Stimulated activated CD4-positive, alpha-beta T cell treated with anti-CD3 and anti-CD28 coated beads, Interleukin-4, amount 100 ng/mL, for 1 hour (primary cell): ENCODE measurements at regions not wholly inside any gene's neighbourhood (a gene's known extent, or its start where the extent isn't known, plus 50 kb on each side); places are given as distances from the start of the nearest gene placed in this dataset.
"Not testable (repeated sequence)": the region's sequence is repeated elsewhere in the genome, so short reads cannot be mapped to it uniquely, and the experiment has no call there.

Experiments used
- DNase-seq: peaks from one replicate; pipeline ENCODE4 v3.0.0-alpha.2; 2020

DNA sequence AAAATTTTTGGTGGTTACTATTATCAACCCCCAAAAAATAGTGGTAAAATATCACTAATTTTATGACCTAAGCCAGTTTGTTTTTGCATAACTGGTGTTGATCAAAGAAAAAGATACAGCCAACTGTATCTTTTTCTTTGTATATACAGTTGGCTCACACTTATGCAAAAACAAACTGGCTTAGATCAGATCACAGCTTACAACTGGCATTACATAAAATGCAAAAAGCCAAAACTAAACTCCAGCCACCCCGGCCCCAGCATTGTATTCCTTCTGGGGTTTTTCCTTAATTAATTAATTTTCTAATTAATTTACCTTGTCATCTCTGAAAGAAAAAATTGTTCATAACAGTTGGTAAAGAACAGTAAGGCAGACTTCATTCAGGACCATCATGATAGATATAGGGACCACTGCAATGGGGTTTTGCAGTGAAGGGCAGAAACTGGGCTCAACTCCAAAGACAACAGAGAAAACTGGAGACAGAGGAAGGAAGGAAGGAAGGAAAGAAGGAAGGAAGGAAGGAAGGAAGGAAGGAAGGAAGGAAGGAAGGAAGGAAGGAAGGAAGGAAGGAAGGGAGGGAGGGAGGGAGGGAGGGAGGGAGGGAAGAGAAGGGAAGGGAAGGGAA, 202.1 kb downstream of the HNRNPD start:
- no peak for DNase-seq

DNA sequence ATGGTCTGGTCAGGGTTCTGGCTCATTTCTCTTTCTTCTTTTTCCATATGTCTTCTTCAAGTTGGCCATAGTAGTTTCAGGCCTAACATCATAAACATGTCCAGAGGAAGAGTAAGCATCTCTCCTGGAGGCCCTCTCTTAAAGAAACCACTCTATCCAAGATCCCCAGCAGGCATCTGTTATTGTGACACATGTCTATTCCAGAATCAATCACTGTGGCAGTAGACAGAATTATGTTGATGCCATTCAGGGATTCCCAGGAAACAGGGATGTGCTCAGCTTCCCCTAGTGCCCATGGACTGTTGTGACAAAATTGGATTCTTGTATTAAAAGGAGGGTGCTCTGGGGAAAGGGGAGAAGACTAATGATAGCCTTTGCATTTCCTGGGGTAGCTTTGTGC, 224.0 kb downstream of the HNRNPD start:
- DNase-seq: no peak

DNA sequence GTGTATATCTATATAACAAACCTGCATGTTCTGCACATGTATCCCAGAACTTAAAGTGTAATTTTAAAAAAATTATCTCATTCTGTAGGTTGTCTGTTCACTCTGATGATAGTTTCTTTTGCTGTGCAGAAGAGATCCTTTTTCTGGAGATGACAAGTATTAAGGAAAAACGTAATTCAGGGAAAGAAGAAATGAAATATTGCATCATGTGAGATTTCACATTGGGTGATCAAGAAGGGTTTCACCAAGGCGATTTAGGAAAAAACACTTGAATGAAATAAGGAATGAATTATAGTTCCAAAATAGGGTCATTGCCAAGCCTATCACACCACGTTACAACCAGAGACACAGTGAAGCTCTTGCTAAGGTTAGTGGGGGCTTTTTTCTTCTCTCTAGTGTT, 227.9 kb downstream of the HNRNPD start:
- no peak for DNase-seq

DNA sequence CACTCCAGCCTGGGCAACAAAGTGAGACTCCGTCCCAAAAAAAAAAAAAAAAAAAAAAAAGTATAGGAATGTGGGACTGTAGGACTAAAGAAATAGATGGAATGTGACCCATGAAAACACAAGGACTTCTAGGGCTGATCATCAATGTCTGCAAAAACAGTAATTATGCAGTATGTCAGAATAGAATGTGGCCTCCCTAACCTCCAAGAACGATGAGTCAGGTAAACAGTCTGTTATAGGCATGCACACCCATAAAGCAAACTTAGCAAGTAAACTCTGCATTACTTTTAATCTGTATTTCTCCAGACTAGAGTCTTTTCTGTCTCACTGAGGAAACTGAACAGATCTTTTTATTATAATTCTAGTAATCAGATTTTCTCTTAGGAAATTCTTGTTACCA, 233.4 kb downstream of the HNRNPD start:
- no peak for DNase-seq

DNA sequence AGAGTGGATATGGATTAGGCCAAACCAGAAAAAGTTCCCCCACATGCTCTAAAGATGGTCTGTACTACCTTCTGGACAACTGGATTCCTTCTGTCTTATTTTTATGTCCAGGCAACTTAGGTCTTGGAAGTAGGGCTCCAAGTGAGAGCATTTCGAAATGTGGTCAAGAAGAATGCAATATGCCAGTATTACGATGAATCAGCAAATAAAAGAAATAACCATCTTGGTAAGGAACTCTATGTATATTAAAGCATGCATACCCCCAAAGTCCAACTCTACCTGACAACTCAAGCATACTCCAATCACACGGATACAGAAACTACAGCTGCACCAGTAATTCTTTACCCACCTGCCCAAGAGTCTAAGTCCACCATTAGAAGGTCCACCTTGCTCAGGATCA, 234.5 kb downstream of the HNRNPD start:
- DNase-seq: no peak

DNA sequence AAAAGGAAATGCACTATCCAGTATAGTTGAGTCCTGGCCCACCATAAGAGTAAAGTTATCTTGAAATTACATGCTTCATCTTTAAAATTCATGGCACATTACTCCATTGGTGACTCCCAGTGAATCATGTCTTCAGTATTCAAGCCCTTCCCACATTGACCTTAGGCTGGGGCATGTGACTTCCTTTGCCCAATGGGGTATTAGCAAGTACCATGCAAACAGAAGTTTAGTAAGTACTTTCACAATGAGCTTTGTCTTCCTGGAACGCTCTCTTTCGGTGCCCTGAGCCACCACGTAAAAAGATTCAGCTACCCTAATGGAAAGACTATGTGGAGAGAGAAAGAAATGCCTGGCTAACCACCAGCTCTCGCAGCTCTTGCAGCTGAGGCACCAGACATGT, 235.4 kb downstream of the HNRNPD start:
- no peak for DNase-seq

DNA sequence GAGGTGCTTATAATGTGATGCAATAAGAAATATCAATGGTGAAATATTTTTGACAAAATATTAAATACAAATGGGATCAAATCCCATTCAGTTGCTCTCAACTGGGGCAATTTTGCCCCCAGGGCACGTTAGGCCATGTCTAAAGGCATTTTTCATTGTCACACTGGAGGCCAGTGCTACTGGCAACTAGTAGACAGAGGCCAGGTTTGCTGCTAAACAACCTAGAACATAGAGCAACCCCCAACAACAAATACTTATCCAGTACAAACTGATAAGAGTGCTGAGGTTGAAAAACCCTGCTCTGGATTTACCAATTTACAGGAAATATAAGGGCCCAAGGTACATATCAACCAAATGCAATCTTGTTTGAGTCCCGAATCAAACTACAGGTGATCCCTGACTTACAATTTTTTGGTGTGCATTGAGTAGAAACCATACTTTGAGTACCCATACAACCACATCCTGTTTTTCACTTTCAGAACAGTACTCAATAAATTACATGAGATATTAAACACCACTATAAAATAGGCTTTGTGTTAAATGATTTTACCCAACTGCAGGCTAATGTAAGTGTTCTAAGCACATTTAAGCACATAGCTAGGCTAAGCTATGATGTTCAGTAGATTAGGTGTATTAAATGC, 237.5 kb downstream of the HNRNPD start:
- no peak for DNase-seq

DNA sequence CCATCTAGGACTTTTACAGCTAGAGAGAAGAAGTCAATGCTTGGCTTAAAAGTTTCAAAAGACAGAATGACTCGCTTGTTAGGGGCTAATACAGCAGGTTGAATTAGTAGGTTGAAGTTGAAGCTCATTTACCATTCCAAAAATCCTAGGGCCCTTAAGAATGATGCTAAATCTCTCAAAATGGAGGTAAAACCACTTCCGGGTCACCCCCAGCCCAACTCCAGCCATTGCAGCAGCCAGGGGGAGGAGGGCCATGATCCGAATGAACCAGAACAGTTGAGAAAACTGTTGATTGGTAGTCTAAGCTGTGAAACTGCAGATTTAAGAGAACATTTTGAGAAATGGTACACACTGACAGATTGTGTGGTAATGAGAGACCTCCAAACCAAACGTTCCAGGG, 245.4 kb downstream of the HNRNPD start:
- no peak for DNase-seq

DNA sequence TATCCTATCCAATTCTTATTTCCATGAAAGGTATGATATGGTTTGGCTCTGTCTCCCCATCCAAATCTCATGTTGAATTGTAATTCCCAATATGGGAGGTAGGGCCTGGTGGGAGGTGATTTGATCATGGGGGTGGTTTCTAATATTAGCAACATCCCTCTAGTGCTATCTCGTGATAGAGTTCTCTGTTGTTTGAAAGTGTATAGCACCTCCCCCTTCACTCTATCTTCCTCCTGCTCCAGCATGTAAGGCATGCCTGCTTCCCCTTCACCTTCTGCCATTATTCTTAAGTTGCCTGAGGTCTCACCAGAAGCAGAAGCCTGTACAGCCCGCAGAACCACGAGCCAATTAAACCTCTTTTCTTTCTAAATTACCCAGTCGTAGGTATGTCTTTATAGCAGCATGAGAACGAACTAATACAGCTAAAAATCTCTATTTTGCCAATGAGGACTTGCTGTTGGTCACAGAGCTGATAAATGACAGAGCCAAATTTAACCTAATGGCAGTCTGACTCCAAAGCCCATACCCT, 247.2 kb downstream of the HNRNPD start:
- DNase-seq: no peak

DNA sequence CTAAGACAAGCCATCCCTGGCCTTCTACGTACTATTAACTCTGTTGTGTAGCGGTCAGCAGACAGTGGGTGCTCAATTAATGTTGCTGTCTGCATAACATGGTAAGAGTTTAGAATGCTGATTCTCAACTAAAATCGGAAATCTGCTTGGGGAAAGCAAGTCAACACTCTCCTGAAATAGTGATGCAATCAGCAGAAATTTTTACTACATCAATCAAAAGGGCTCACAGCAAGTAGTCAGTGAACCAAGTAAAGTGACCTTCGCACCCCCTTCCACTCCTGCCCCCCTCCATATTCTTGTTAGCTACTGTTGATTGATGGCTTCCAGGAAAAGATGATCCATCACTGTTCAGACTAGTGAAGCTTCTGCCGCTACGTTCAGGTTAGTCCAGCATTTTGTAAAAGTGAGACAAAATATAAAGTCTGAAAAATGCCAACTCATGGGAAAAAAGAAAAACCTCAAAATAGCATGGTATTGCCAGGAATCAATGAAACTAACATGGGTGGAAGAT, 247.9 kb downstream of the HNRNPD start:
- no peak for DNase-seq

DNA sequence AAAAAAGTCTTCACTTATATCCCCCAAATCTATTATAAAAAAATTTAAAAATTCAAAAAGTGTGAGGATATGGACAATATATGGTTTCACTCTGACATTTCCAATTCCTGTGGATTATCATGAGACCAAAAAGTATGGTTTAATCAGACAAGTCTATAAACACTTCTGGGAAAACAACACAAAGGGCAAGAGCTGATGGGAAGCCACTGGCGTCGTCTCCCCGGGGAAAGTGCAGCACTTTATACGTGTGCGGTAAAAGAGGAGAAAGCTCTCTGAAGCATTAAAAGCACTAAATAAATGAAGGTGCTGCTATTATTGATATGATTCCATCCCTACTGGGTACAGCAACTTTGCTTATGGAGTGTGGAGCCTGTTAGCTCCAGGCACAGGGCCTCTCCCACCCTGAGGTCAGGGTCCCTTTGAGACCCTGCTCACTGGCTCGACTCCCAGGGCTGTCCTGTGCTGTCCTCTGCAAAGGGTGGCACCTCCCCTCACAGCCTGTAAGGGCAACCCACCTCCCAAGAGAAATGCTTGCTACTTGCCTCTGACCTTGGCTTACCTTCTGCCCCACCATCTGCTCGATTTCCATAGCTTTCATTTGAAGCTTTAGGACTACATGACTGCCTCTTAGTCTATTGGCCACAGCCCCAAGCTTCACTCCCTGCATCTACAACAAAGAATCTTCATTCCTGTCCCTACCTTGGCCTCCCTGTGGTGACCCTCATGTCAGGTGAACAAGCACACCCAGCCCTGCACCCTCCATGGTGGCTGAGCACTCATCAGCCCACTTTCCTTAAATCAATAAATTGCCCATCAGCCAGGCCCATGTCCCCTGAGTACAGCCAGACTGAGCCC, 248.6 kb downstream of the HNRNPD start:
- no peak for DNase-seq

DNA sequence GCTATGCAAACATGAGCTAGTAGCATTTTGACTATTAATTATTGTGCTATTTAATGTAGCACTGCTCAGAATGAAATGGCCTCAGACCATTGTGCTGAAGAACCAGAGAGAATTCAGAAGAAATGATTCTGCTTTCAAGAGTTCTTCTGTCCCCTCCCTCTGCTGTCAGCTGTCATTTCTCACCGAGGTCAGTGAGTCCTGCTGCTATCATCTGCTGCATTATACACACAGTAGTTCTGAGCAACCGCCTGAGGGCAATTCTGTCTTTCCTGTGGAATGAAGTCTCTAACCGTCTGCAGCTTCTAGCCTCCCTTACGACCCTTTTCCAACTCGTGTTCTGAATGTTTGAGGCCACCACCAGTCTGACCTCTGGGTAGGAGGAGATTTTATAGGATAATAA, 249.4 kb downstream of the HNRNPD start:
- DNase-seq: no peak

DNA sequence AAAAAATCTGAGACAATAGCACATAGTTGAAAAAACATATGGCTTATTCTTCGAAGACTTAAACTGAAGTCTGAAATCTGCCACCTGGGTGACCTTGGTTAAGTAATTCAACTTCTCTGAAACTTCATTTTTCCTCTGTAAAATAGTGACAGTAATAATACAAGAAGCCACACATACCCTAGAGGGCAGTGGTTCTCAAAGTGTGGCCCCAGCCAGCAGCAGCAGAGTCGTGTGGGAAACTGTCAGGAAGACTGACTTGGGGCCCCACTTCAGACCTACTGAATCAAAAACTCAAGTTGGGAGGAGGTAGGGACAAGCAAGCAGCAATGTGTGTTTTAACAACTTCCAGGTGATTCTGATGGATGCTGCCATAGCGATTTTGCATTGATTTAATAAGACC, 249.9 kb downstream of the HNRNPD start:
- DNase-seq: no peak

DNA sequence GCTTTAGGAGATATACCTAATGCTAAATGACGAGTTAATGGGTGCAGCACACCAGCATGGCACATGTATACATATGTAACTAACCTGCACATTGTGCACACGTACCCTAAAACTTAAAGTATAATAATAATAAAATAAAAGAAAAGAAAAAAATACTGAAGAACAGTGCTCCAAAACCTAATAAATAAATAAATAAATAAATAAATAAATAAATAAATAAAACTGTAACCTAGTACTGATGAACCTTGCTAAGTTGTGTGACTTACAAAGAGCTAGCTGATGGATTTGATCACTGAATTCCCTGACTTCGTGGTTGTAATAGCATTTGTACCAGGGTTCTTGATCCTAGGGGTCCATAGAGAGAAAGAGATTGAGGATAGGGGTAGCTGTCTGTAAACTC, 258.6 kb downstream of the HNRNPD start:
- not testable (repeated sequence) for DNase-seq

DNA sequence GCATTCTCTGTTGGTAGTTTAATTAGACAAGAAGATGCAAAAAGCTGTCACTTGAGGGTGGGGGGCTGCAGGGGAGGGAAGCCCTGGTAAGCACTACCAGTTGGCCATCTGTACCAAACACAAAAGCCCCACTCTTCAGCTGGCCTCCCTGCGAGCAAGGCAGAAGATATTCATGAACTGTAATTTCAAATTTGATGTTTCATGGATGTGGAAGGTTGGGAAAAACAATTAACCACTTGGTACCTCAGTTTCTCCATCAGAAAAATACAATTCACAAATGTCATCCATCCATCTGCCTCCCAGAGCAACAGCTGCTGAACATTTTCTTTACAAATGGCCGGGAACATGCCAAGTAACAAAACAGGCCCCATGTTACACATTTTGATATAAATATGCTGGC, 265.3 kb downstream of the HNRNPD start:
- no peak for DNase-seq

DNA sequence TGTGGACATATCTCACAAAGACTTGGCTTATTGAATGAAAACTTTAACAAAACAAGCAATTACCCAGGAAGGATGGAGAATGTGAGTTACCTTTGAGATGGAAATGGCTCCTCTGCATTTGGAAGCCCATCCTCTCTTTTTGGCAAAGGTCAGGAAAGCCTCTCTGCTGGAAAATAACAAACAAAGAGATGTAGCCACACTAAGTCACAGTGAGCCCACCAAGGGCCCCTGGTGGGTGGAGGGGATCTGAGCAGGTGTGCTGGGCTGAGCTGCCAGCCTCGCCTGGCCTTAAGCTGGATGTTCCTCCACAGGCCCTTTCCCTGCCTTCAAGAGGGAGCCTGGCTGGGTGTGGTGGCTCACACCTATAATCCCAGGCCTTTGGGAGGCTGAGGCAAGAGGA, 269.2 kb downstream of the HNRNPD start:
- DNase-seq: no peak

DNA sequence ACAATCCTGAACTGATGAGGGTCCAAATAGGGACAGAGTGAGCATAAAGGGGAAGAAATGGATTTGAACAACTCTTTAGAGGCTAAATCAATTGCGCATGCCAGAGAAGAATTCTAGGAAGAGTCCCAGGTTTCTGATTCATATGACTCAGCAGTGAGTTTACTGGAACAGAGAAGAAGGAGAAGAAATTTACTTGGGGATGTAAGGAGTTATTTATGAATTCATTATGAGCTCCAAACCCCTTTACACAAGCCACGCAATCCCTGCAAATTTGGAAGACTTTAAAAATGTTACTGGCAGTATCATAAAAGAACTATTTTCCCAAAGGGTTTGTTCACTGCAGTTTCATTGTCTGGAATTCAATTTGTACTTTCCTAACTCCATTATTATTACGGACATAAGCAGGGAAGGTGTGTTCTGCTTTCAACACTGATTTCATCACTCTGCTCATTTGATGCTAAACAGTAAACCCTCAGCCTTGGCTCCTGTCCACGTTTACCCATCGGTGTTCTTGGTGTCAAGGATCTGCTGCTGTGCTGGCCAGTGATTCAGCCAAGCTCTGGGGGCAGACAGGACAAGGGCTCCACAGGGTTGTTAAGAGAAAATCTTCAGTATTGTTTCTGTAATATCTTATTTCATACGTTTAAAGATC, 273.7 kb downstream of the HNRNPD start:
- no peak for DNase-seq

DNA sequence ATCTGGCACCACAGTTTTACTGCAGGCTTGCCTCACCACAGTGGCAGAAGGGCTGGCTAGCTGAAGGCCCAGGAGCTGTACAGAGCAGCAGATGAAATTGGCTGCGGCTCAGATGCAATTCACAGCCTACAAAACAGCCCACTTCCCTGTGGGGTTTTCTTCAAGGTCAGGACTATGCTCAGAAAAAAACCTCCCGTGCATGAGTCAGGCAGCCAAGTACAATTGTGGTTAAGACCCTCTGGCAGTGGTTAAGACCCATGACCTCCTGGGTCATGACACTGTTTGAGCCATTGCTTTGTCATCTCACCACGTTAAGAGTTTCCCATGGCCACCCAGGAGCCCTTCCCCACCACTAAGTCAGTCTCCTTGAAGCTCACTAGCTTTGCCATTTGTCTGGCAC, 276.3 kb downstream of the HNRNPD start:
- no peak for DNase-seq

DNA sequence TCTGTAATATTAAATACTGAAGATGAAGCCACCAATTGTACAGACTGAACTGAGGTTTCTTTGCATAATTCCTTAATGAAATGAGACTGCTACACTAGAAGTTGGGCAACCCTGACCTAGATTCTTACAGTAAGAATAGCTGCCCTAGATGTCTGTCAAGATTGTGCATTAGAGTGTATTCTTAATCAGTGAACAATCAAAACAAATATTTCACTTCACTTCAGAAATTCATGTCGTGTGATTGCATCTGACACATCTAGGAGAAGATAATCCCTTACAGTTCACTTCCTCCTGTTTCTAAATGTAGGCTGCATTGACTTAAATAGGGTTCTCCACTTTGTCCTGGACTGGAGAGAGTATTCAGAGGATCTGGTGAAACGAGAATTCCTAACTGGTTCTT, 283.1 kb downstream of the HNRNPD start:
- no peak for DNase-seq

DNA sequence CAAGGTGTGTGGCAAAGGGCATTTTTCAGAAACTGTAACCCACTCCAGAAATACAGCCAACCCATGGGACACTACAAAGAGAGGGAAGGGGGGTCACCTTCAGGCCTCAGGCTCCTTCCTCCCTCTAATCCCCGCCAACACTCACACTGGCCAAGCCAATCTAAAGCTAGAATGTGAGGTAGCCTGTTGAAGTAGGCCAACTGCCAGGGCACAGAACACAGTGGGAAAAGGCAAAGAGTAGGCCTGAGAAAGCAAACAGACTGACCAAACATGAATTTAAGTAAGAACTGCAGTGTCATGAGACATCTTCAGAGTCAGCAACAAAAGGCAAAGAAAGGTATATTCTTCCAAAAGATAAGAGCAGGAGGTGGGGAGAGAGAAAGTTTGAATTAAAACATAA, 289.0 kb downstream of the HNRNPD start:
- DNase-seq: no peak

DNA sequence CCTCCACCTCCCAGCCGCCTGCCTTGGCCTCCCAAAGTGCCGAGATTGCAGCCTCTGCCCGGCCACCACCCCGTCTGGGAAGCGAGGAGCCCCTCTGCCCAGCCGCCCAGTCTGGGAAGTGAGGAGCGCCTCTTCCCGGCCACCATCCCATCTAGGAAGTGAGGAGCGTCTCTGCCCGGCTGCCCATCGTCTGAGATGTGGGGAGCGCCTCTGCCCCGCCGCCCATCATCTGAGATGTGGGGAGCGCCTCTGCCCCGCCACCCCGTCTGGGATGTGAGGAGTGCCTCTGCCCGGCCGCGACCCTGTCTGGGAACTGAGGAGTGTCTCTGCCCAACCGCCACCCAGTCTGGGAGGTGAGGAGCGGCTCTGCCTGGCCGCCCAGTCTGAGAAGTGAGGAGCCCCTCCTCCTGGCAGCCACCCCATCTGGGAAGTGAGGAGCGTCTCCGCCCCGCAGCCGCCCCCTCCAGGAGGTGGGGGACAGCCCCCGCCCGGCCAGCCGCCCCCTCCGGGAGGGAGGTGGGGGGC, 296.3 kb downstream of the HNRNPD start:
- DNase-seq: not testable (repeated sequence)

DNA sequence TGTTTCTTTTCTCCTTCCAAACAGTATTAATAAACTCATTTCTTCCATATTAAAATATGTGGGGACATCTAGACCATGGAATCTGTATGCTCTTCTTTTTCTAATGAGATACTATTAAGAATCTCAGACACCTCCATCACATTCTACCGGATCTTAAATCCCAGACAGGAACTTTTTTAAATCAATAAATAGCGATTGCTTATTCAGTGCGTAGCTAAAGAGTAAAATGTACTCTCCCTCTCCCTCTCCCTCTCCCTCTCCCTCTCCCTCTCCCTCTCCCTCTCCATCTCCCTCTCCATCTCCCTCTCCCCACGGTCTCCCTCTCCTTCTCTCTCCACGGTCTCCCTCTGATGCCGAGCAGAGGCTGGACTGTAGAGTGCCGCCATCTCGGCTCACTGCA, 297.0 kb downstream of the HNRNPD start:
- no peak for DNase-seq

DNA sequence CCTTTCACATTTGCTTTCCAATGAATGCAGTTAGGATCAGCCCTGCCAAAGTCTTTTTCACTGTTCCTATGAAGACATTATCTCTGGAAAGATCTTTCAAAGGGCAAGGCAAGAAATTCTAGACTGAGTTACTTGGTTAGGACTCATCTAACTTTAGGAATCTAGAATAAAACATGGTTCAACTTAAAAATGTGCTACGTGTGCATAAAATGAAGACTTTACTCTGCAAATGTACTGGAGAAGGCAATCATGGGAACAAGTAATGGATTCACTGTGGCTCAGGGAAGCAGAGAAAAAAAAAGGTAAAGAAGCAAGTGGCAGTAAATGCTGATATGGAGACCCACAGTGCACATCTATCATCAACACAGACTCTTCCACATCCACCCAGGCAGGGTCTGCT, 297.4 kb downstream of the HNRNPD start:
- DNase-seq: no peak
